Kidney epithelial cell (primary cell): ENCODE measurements at regions not wholly inside any gene's neighbourhood (a gene's known extent, or its start where the extent isn't known, plus 50 kb on each side); places are given as distances from the start of the nearest gene placed in this dataset.
"Not testable (repeated sequence)": the region's sequence is repeated elsewhere in the genome, so short reads cannot be mapped to it uniquely, and the experiment has no call there.

ENCODE experiments used
- DNase-seq: peaks from one replicate; pipeline ENCODE4 v3.0.0-alpha.2; 2010; ENCODE audit warnings: low read depth
- H3K27me3 ChIP-seq: 2 replicates; pipeline ENCODE4 v1.6.0; 2011; ENCODE audit warnings: low read length; ENCODE audit not compliant: control insufficient read depth, insufficient read depth
- H3K36me3 ChIP-seq: 2 replicates; pipeline ENCODE4 v1.5.1; 2011; ENCODE audit warnings: low read length; ENCODE audit not compliant: control insufficient read depth, insufficient read depth
- H3K4me3 ChIP-seq: 2 replicates; pipeline ENCODE4 v1.5.1; 2011; ENCODE audit warnings: low read depth, mild to moderate bottlenecking, control low read depth, low read length
- TF ChIP-seq, protein P1 (sequence below): IDR thresholded peaks from 2 replicates; pipeline ENCODE4 v1.5.1; 2011; ENCODE audit warnings: mild to moderate bottlenecking, moderate library complexity, low read length, control low read depth, inconsistent platforms; ENCODE audit not compliant: insufficient read depth, poor library complexity, severe bottlenecking

DNA sequence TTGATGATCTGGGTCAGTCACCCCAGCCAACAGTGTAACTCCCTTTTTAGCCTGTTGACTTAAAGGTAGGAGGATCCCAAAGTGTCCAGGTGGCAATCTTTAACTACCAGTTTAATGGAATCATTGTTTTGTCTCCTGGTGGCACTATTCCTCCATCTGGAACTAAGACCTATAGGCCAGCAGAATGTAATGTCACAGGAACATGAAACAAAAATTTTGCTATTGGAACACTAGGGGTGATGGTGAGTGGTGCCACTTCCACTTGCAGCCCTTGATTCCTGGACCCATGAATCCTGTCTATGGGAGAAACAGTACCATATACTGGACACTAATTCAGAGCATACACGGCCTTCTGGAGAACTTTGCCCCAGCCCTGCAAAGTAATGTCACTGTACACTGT, 219.5 kb upstream of the RASA1 start:
- no peak overlapping the region for H3K4me3 ChIP-seq
- TF ChIP-seq, protein P1, sequence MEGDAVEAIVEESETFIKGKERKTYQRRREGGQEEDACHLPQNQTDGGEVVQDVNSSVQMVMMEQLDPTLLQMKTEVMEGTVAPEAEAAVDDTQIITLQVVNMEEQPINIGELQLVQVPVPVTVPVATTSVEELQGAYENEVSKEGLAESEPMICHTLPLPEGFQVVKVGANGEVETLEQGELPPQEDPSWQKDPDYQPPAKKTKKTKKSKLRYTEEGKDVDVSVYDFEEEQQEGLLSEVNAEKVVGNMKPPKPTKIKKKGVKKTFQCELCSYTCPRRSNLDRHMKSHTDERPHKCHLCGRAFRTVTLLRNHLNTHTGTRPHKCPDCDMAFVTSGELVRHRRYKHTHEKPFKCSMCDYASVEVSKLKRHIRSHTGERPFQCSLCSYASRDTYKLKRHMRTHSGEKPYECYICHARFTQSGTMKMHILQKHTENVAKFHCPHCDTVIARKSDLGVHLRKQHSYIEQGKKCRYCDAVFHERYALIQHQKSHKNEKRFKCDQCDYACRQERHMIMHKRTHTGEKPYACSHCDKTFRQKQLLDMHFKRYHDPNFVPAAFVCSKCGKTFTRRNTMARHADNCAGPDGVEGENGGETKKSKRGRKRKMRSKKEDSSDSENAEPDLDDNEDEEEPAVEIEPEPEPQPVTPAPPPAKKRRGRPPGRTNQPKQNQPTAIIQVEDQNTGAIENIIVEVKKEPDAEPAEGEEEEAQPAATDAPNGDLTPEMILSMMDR: no peak
- H3K36me3 ChIP-seq: no peaks in the 10 kb centered on the region
- DNase-seq: no peak
- no peaks in the 10 kb centered on the region for H3K27me3 ChIP-seq

DNA sequence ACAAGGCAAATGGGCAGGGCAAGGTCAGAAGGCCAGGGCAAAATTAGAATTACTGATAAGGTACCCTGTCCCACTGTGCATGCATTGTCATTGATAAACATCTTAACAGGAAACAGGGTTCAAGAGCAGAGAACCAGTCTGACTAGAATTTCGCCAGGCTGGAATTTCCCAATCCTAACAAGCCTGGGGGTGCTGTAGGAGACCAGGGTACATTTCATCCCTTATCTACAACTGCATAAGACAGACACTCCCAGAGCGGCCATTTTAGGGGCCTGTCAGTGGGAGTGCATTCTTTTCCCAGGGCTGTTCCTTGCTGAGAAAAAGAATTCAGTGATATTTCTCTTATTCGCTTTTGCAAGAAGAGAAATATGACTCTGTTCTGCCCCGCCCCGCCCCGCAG, 218.7 kb upstream of the RASA1 start:
- DNase-seq, H3K36me3 ChIP-seq, H3K27me3 ChIP-seq, H3K4me3 ChIP-seq: not testable (repeated sequence)

DNA sequence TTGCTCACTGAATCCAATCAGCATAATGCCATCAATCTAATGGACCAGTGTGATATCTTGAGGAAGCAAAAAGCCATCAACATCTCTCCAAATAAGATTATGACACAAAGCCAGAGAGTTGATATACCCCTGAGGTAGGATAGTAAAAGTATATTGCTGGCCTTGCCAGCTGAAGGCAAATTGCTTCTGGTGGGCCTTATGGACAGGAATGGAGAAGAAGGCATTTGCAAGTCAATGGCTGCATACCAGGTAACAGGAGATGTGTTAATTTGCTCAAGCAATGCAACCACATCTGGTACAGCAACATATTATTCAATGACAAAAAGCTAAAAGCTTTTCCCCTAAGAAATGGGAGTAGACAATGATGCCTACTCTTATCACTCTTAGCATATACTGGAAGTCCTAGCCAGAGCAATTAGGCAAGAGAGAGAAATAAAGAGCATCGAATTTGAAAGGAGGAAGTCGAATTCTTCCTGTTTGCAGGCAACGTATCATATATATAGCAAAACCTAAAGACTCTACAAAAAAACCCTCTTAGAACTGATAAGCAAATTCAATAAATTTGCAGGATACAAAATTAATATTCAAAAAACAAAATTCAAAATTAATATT, 216.1 kb upstream of the RASA1 start:
- no peaks in the 10 kb centered on the region for H3K36me3 ChIP-seq
- no peaks in the 10 kb centered on the region for H3K27me3 ChIP-seq
- TF ChIP-seq, protein P1: no peak
- no peak for DNase-seq
- H3K4me3 ChIP-seq: no peak overlapping the region

DNA sequence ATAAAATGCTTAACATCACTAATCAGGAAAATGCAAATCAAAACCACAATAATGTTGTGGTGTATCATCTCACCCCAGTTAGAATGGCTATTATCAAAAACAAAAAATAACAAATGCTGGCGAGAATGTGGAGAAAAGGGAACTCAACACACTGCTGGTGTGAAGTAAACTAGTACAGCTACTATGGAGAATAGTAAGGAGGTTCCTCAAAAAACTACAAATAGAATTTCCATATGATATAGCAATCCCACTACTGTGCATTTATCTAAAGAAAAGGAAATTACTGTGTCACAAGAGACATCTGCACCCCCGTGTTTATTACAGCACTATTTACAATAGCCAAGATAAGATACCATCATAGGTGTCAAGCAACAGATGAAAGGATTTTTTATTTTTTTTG, 214.5 kb upstream of the RASA1 start:
- H3K36me3 ChIP-seq: no peaks in the 10 kb centered on the region
- TF ChIP-seq, protein P1: no peak
- no peak for DNase-seq
- no peaks in the 10 kb centered on the region for H3K27me3 ChIP-seq
- H3K4me3 ChIP-seq: no peak overlapping the region

DNA sequence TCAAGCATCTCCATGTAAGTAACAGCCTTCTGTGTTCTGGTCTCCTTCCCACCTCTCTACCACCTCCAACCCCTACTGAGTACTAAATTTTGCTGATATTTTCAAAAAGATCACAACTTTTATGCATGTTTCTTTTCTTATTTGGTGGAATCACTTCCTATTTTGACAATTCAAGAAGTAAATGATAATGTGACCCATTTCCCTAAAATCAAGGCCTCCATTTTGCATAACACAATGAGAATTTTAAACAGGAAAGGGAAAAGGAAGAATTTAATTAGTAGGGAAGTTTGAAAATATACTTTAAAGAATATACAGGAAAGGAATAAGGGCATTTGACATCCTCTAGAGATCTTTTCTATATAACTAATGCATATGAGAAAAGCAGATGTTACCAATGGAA, 212.9 kb upstream of the RASA1 start:
- Histone ChIP-seq H3K4me3 (no peak overlapping the region), H3K36me3 (no peaks in the 10 kb centered on the region), H3K27me3 (no peaks in the 10 kb centered on the region)
- no peak for DNase-seq
- TF ChIP-seq, protein P1: no peak

DNA sequence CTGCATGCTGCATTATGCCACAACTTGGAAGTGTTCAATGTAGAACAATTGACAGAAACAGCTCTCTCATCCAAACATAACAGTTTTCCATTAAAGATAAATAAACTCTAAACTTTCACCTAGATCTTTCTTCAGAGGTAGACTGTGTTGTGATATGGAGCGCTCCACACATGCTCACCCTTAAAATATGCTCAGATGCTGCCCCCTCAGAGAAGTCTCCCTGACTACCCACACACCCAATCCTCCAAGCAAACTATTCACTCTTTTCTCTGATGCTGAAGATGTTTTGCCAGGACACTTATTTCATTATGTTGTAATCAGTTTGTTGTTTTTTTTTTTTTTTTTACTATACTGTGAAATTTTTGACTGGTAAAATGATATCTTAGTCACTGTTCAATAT, 206.6 kb upstream of the RASA1 start:
- TF ChIP-seq, protein P1: no peak
- no peaks in the 10 kb centered on the region for H3K27me3 ChIP-seq
- H3K4me3 ChIP-seq: no peak overlapping the region
- H3K36me3 ChIP-seq: no peaks in the 10 kb centered on the region
- no peak for DNase-seq
